GM19438 (cell line): ENCODE measurements at regions not wholly inside any gene's neighbourhood (a gene's known extent, or its start where the extent isn't known, plus 50 kb on each side); places are given as distances from the start of the nearest gene placed in this dataset.
"Not testable (repeated sequence)": the region's sequence is repeated elsewhere in the genome, so short reads cannot be mapped to it uniquely, and the experiment has no call there.

ENCODE experiments used
- ATAC-seq: cut with Tn5 transposase; IDR thresholded peaks from one replicate; pipeline ENCODE4 v1.9.1; 2021; ENCODE audit warnings: low read depth; ENCODE audit not compliant: unreplicated experiment

- ATAC-seq = no peak
Measured at GRCh38 chr5:98158440-98158839, 615.0 kb upstream of the RGMB start.

- no peak for ATAC-seq
Measured at GRCh38 chr5:98163796-98164493, 609.5 kb upstream of the RGMB start.

- ATAC-seq = no peak
Measured at GRCh38 chr5:98168871-98169270, 604.6 kb upstream of the RGMB start.

GRCh38 chr5:98170994-98171393 is 602.5 kb upstream of the RGMB start:
- ATAC-seq = no peak

GRCh38 chr5:98173334-98173733 is 600.1 kb upstream of the RGMB start:
- no peak for ATAC-seq

GRCh38 chr5:98175474-98175873 is 598.0 kb upstream of the RGMB start:
- no peak for ATAC-seq

- ATAC-seq = no peak
Measured at GRCh38 chr5:98179791-98180755, 593.4 kb upstream of the RGMB start.

- no peak for ATAC-seq
Measured at GRCh38 chr5:98186128-98186527, 587.3 kb upstream of the RGMB start.

- no peak for ATAC-seq
Measured at GRCh38 chr5:98187945-98188344, 585.5 kb upstream of the RGMB start.

- ATAC-seq = not testable (repeated sequence)
Measured at GRCh38 chr5:98190344-98190743, 583.1 kb upstream of the RGMB start.

GRCh38 chr5:98193921-98194760 is 579.3 kb upstream of the RGMB start:
- no peak for ATAC-seq

- ATAC-seq = no peak
Measured at GRCh38 chr5:98200726-98201541, 572.5 kb upstream of the RGMB start.

GRCh38 chr5:98204798-98205197 is 568.7 kb upstream of the RGMB start:
- no peak for ATAC-seq

GRCh38 chr5:98205691-98206461 is 567.6 kb upstream of the RGMB start:
- no peak for ATAC-seq

GRCh38 chr5:98206566-98206965 is 566.9 kb upstream of the RGMB start:
- no peak for ATAC-seq

- no peak for ATAC-seq
Measured at GRCh38 chr5:98209418-98209817, 564.0 kb upstream of the RGMB start.

GRCh38 chr5:98214240-98215051 is 559.0 kb upstream of the RGMB start:
- ATAC-seq = no peak

- ATAC-seq = no peak
Measured at GRCh38 chr5:98217138-98217537, 556.3 kb upstream of the RGMB start.
